Stimulated activated naive CD8-positive, alpha-beta T cell treated with anti-CD3 and anti-CD28 coated beads, Interleukin-15, amount 100 ng/mL, for 72 hours (primary cell): ENCODE measurements at regions not wholly inside any gene's neighbourhood (a gene's known extent, or its start where the extent isn't known, plus 50 kb on each side); places are given as distances from the start of the nearest gene placed in this dataset.

Experiments
- ATAC-seq: fragments of 150-1000 bp; cut with Tn5 transposase; 2 replicates; pipeline ENCODE4 v1.10.0; 2021; ENCODE audit warnings: mild to moderate bottlenecking, moderate library complexity
- DNase-seq, 2 donors: peaks; one replicate each; pipeline ENCODE4 v3.0.0; 2021 to 2022
- H3K27ac Mint-ChIP-seq, 2 donors: one replicate each; pipeline ENCODE4 v1.8.0; 2022; ENCODE audit warnings: mild to moderate bottlenecking in 2 of 2, mixed read lengths in 2 of 2, moderate library complexity in 2 of 2
- H3K27me3 Mint-ChIP-seq: one replicate; pipeline ENCODE4 v1.8.0; 2022; ENCODE audit warnings: mixed read lengths
- H3K4me1 Mint-ChIP-seq: one replicate; pipeline ENCODE4 v1.8.0; 2022; ENCODE audit warnings: mild to moderate bottlenecking, mixed read lengths
- H3K4me3 Mint-ChIP-seq, 2 donors: one replicate each; pipeline ENCODE4 v1.8.0; 2022; ENCODE audit warnings: mild to moderate bottlenecking in 2 of 2, mixed read lengths in 2 of 2, moderate library complexity in 1 of 2
- H3K9me3 Mint-ChIP-seq, 2 donors: one replicate each; pipeline ENCODE4 v1.8.0; 2022; ENCODE audit warnings: mixed read lengths in 2 of 2

- DNase-seq (no peak), ATAC-seq (no peak)
- Mint-ChIP-seq H3K27me3 (no peaks in the 10 kb centered on the region), H3K27ac (no peak overlapping the region), H3K4me3 (no peak overlapping the region), H3K9me3 (no peaks in the 10 kb centered on the region), H3K4me1 (no peaks in the 10 kb centered on the region)
Observed at GRCh38 chr1:87715052-87715451, 386.4 kb downstream of the LMO4 start.

GRCh38 chr1:87715471-87715870 lies 386.8 kb downstream of the LMO4 start:
- DNase-seq (no peak), ATAC-seq (no peak)
- Mint-ChIP-seq H3K4me1 (no peaks in the 10 kb centered on the region), H3K9me3 (no peaks in the 10 kb centered on the region), H3K27me3 (no peaks in the 10 kb centered on the region), H3K4me3 (no peak overlapping the region), H3K27ac (no peak overlapping the region)

- no peak overlapping the region for H3K4me3 Mint-ChIP-seq
- H3K4me1 Mint-ChIP-seq = no peaks in the 10 kb centered on the region
- DNase-seq (no peak), ATAC-seq (no peak)
- H3K27ac Mint-ChIP-seq = no peak overlapping the region
- no peaks in the 10 kb centered on the region for H3K27me3 Mint-ChIP-seq
- H3K9me3 Mint-ChIP-seq = no peaks in the 10 kb centered on the region
Observed at GRCh38 chr1:87717157-87717670, 388.5 kb downstream of the LMO4 start.

GRCh38 chr1:87718241-87718950 lies 389.7 kb downstream of the LMO4 start:
- no peak for ATAC-seq

GRCh38 chr1:87719658-87720057 lies 391.0 kb downstream of the LMO4 start:
- H3K27ac Mint-ChIP-seq = peak overlapping the region in 1 of 2 donors; percentile 16
- no peak overlapping the region for H3K4me3 Mint-ChIP-seq
- H3K9me3 Mint-ChIP-seq = no peaks in the 10 kb centered on the region
- no peaks in the 10 kb centered on the region for H3K4me1 Mint-ChIP-seq
- no peak for ATAC-seq
- H3K27me3 Mint-ChIP-seq = no peaks in the 10 kb centered on the region
- DNase-seq = no peak

More at GRCh38 chr1:87718241-87718950, 389.7 kb downstream of the LMO4 start:
- H3K4me1 Mint-ChIP-seq = no peaks in the 10 kb centered on the region
- no peak overlapping the region for H3K4me3 Mint-ChIP-seq
- no peaks in the 10 kb centered on the region for H3K27me3 Mint-ChIP-seq
- no peak for DNase-seq
- no peak overlapping the region for H3K27ac Mint-ChIP-seq
- no peaks in the 10 kb centered on the region for H3K9me3 Mint-ChIP-seq

- H3K4me3 Mint-ChIP-seq = no peak overlapping the region
- H3K27ac Mint-ChIP-seq = no peak overlapping the region
- H3K9me3 Mint-ChIP-seq = no peaks in the 10 kb centered on the region
- no peak for ATAC-seq
- no peaks in the 10 kb centered on the region for H3K27me3 Mint-ChIP-seq
- no peaks in the 10 kb centered on the region for H3K4me1 Mint-ChIP-seq
- DNase-seq = no peak
Observed at GRCh38 chr1:87720561-87720960, 391.9 kb downstream of the LMO4 start.

GRCh38 chr1:87723193-87723592 lies 394.5 kb downstream of the LMO4 start:
- Mint-ChIP-seq H3K4me3 (no peak overlapping the region), H3K4me1 (no peaks in the 10 kb centered on the region), H3K27me3 (no peaks in the 10 kb centered on the region), H3K9me3 (no peaks in the 10 kb centered on the region), H3K27ac (no peak overlapping the region)
- no peak for ATAC-seq
- DNase-seq = no peak

GRCh38 chr1:87728169-87728568 lies 399.5 kb downstream of the LMO4 start:
- no peaks in the 10 kb centered on the region for H3K27me3 Mint-ChIP-seq
- no peak overlapping the region for H3K27ac Mint-ChIP-seq
- no peak for ATAC-seq
- H3K4me1 Mint-ChIP-seq = no peaks in the 10 kb centered on the region
- H3K9me3 Mint-ChIP-seq = no peaks in the 10 kb centered on the region
- H3K4me3 Mint-ChIP-seq = no peak overlapping the region
- DNase-seq = no peak

- DNase-seq (no peak), ATAC-seq (no peak)
- Mint-ChIP-seq H3K9me3 (no peaks in the 10 kb centered on the region), H3K4me3 (no peak overlapping the region), H3K27ac (no peak overlapping the region), H3K4me1 (no peaks in the 10 kb centered on the region), H3K27me3 (no peaks in the 10 kb centered on the region)
Observed at GRCh38 chr1:87730274-87731216, 401.9 kb downstream of the LMO4 start.

- Mint-ChIP-seq H3K4me3 (no peak overlapping the region), H3K27ac (no peak overlapping the region), H3K4me1 (no peaks in the 10 kb centered on the region), H3K27me3 (no peaks in the 10 kb centered on the region), H3K9me3 (no peaks in the 10 kb centered on the region)
- DNase-seq = no peak
- no peak for ATAC-seq
Observed at GRCh38 chr1:87733386-87733785, 404.7 kb downstream of the LMO4 start.

- ATAC-seq (no peak), DNase-seq (no peak)
- Mint-ChIP-seq H3K4me1 (no peaks in the 10 kb centered on the region), H3K9me3 (no peaks in the 10 kb centered on the region), H3K4me3 (no peak overlapping the region), H3K27me3 (no peaks in the 10 kb centered on the region), H3K27ac (no peak overlapping the region)
Observed at GRCh38 chr1:87735750-87736149, 407.1 kb downstream of the LMO4 start.

- Mint-ChIP-seq H3K4me3 (no peak overlapping the region), H3K9me3 (no peaks in the 10 kb centered on the region), H3K27ac (no peak overlapping the region), H3K4me1 (no peaks in the 10 kb centered on the region), H3K27me3 (peaks cover 5% of the 10 kb centered on the region)
- DNase-seq (no peak), ATAC-seq (no peak)
Observed at GRCh38 chr1:87739141-87739540, 410.5 kb downstream of the LMO4 start.

GRCh38 chr1:87739704-87740103 lies 411.0 kb downstream of the LMO4 start:
- Mint-ChIP-seq H3K27me3 (peaks cover 5% of the 10 kb centered on the region), H3K4me1 (no peaks in the 10 kb centered on the region), H3K9me3 (no peaks in the 10 kb centered on the region), H3K4me3 (no peak overlapping the region), H3K27ac (no peak overlapping the region)
- DNase-seq (no peak), ATAC-seq (no peak)

- Mint-ChIP-seq H3K27me3 (peaks cover 5% of the 10 kb centered on the region), H3K4me3 (no peak overlapping the region), H3K4me1 (no peaks in the 10 kb centered on the region), H3K27ac (no peak overlapping the region), H3K9me3 (no peaks in the 10 kb centered on the region)
- DNase-seq (no peak), ATAC-seq (no peak)
Observed at GRCh38 chr1:87743256-87743655, 414.6 kb downstream of the LMO4 start.

- H3K27ac Mint-ChIP-seq = no peak overlapping the region
- no peaks in the 10 kb centered on the region for H3K9me3 Mint-ChIP-seq
- no peak overlapping the region for H3K4me3 Mint-ChIP-seq
- peaks cover 5% of the 10 kb centered on the region for H3K27me3 Mint-ChIP-seq
- H3K4me1 Mint-ChIP-seq = no peaks in the 10 kb centered on the region
- no peak for ATAC-seq
- no peak for DNase-seq
Observed at GRCh38 chr1:87744056-87744455, 415.4 kb downstream of the LMO4 start.

- Mint-ChIP-seq H3K27ac (no peak overlapping the region), H3K4me1 (no peaks in the 10 kb centered on the region), H3K4me3 (no peak overlapping the region), H3K9me3 (no peaks in the 10 kb centered on the region), H3K27me3 (peaks cover 5% of the 10 kb centered on the region)
- no peak for DNase-seq
- ATAC-seq = no peak
Observed at GRCh38 chr1:87744763-87745162, 416.1 kb downstream of the LMO4 start.
